ENCODE measurements at regions not wholly inside any gene's neighbourhood (a gene's known extent, or its start where the extent isn't known, plus 50 kb on each side); places are given as distances from the start of the nearest gene placed in this dataset.

DNA sequence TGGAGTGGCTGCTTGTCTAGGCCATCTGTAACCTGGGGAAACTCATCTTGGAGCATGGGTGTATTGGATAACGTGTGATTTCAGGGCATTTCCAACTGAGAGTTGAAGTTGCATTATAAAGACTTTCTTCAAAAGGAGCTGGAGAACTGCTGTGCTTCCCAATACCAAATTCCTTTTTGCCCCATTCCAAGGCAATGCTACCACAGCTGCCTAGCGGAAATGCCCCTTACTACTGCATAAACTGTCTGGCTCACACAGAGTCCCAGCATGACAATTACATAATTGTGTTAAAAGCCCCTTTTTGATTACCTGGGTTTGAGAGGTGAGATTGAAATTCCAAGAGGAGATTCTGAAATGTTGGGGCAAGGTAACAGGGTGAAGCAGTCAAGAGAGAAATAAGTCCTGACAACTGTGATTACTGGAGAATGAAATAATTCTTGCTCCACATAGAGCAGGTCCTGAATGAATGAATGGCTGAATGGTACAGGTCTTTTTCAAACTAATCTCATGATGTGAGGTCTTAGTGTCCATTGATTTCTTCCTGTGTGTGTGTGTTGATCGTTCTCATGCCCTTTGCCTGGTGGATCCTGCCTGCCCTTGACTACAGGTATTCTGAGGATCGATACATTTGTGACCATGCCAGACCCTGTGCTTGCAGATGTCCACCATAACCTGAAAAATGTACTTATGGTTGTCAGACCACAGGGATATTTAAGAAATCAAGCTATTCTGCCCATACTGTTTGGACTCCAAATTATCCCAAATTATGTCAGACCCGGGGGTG, 386.5 kb downstream of the GRIN2B start:
- FAIRE-seq, result no peak
- in situ Hi-C loops (cut with HindIII; ENCODE audit: extremely low pct_ligation_motif_present, low pct_unique_long_range_greater_than_20kb), result no loop called here
- no peaks in the 10 kb centered on the region for H3K27me3 ChIP-seq (ENCODE audit: control insufficient read depth in 1 of 2, insufficient read depth in 2 of 2, low read length in 2 of 2)
- 33% methylated on average over 4 of the region's 5 CpGs for WGBS (ENCODE audit: low lambda C conversion rate)
- peaks cover 8% of the 10 kb centered on the region; the same call in 1 of the 2 replicates for H3K4me1 ChIP-seq (ENCODE audit: insufficient read depth, low read length)
- no peaks in the 10 kb centered on the region for H3K79me2 ChIP-seq (ENCODE audit: insufficient read depth, low read length)
- POLR2A ChIA-PET, result no interaction called here
- H3K9ac ChIP-seq (ENCODE audit: insufficient read depth, low read depth, low read length), result no peak overlapping the region
- TF ChIP-seq MYPOP (CRISPR knock-in tag; IDR thresholded peaks at IDR 0.05) (no peak), ZNF362 (CRISPR knock-in tag; IDR thresholded peaks at IDR 0.05; ENCODE audit: borderline replicate concordance) (no peak), ZNF510 (CRISPR knock-in tag; IDR thresholded peaks at IDR 0.05; ENCODE audit: low read depth) (no peak), NKX3-1 (CRISPR knock-in tag; IDR thresholded peaks at IDR 0.05) (no peak), KMT2A (CRISPR knock-in tag; IDR thresholded peaks at IDR 0.05) (no peak), NFE2 (CRISPR knock-in tag; IDR thresholded peaks at IDR 0.05) (no peak), GABPA (IDR thresholded peaks at IDR 0.05; ENCODE audit: low read depth, low read length) (no peak), GABPA (CRISPR knock-in tag; IDR thresholded peaks at IDR 0.05; ENCODE audit: low read depth) (no peak)
- TF ChIP-seq, protein P1, sequence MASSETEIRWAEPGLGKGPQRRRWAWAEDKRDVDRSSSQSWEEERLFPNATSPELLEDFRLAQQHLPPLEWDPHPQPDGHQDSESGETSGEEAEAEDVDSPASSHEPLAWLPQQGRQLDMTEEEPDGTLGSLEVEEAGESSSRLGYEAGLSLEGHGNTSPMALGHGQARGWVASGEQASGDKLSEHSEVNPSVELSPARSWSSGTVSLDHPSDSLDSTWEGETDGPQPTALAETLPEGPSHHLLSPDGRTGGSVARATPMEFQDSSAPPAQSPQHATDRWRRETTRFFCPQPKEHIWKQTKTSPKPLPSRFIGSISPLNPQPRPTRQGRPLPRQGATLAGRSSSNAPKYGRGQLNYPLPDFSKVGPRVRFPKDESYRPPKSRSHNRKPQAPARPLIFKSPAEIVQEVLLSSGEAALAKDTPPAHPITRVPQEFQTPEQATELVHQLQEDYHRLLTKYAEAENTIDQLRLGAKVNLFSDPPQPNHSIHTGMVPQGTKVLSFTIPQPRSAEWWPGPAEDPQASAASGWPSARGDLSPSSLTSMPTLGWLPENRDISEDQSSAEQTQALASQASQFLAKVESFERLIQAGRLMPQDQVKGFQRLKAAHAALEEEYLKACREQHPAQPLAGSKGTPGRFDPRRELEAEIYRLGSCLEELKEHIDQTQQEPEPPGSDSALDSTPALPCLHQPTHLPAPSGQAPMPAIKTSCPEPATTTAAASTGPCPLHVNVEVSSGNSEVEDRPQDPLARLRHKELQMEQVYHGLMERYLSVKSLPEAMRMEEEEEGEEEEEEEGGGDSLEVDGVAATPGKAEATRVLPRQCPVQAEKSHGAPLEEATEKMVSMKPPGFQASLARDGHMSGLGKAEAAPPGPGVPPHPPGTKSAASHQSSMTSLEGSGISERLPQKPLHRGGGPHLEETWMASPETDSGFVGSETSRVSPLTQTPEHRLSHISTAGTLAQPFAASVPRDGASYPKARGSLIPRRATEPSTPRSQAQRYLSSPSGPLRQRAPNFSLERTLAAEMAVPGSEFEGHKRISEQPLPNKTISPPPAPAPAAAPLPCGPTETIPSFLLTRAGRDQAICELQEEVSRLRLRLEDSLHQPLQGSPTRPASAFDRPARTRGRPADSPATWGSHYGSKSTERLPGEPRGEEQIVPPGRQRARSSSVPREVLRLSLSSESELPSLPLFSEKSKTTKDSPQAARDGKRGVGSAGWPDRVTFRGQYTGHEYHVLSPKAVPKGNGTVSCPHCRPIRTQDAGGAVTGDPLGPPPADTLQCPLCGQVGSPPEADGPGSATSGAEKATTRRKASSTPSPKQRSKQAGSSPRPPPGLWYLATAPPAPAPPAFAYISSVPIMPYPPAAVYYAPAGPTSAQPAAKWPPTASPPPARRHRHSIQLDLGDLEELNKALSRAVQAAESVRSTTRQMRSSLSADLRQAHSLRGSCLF (CRISPR knock-in tag; IDR thresholded peaks at IDR 0.05; ENCODE audit: borderline replicate concordance), result no peak
- no peaks in the 10 kb centered on the region for H3K9me3 ChIP-seq (ENCODE audit: low read length)
- no peak overlapping the region for H2AFZ ChIP-seq (ENCODE audit: low read length)
- no peak for ATAC-seq
- no peak overlapping the region for H3K4me3 ChIP-seq (replicated peaks in 1 of 3; ENCODE audit: insufficient read depth in 1 of 3, low read depth in 2 of 3, low read length in 3 of 3)
- no peak for DNase-seq (ENCODE audit: low spot score)
- H4K20me1 ChIP-seq (ENCODE audit: insufficient read depth, low read length), result no peaks in the 10 kb centered on the region
- CTCF ChIA-PET (ENCODE audit: low intra/inter-chr PET ratio, low total read pairs), result no interaction called here
- BruUV-seq (replicated peaks), result no TSS peak
- H3K36me3 ChIP-seq (replicated peaks in 1 of 2; ENCODE audit: control insufficient read depth in 1 of 2, insufficient read depth in 2 of 2, low read length in 2 of 2), result no peaks in the 10 kb centered on the region
- H3K4me2 ChIP-seq (ENCODE audit: low read depth, low read length), result no peak overlapping the region
- intact Hi-C loops (cut with micrococcal nuclease; ENCODE audit: unreplicated experiment), result no loop called here
- no peak overlapping the region for H3K27ac ChIP-seq (ENCODE audit: extremely low read length, insufficient read depth, low read length)

Data from HepG2 (cell line).